HAP-1 (cell line): ENCODE measurements at regions not wholly inside any gene's neighbourhood (a gene's known extent, or its start where the extent isn't known, plus 50 kb on each side); places are given as distances from the start of the nearest gene placed in this dataset.

Source experiments
- DNase-seq, 2 experiments: peaks; one replicate each; pipeline ENCODE4 v3.0.0-alpha.2; 2016 to 2020; ENCODE audit warnings: low spot score in 2 of 2
- H3K27me3 ChIP-seq: fragments of 250-450 bp; sonication (Bioruptor Pico); 2 replicates; pipeline ENCODE4 v1.5.1; 2020; ENCODE audit warnings: low read depth, mild to moderate bottlenecking, moderate library complexity
- H3K36me3 ChIP-seq: fragments of 250-450 bp; sonication (Bioruptor Pico); replicated peaks from 2 replicates; pipeline ENCODE4 v1.5.1; 2020; ENCODE audit warnings: mild to moderate bottlenecking
- H3K4me1 ChIP-seq: fragments of 250-450 bp; sonication (Bioruptor Pico); 2 replicates; pipeline ENCODE4 v1.5.1; 2020; ENCODE audit warnings: mild to moderate bottlenecking
- H3K4me3 ChIP-seq: fragments of 250-450 bp; sonication (Bioruptor Pico); 2 replicates; pipeline ENCODE4 v1.5.1; 2020; ENCODE audit warnings: mild to moderate bottlenecking, moderate library complexity
- H3K9me3 ChIP-seq: fragments of 250-450 bp; sonication (Bioruptor Pico); 2 replicates; pipeline ENCODE4 v1.5.1; 2020; ENCODE audit warnings: mild to moderate bottlenecking, moderate library complexity
- in situ Hi-C: fragments of 300-500 bp; cut with MboI; formaldehyde crosslinking; loops from 3 replicates; pipeline ENCODE4 v1.14.3; 2020; ENCODE audit warnings: low sequenced_read_pairs, inconsistent platforms, mixed read lengths

DNA sequence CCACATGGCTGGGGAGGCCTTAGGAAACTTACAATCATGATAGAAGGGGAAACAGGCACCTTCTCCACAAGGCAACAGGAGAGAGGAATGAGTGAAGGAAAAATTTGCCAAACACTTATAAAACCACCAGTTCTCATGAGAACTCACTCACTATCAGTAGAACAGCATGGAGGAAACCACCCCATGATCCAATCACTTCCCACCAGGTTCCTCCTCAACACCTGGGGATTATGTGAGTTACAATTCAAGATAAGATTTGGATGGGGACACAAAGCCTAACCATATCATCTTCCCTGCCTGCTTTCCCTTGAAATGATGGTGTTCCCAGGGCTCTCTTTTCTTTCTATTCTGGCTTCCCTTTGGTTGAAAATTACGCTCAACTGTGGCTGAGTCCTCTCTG, 262.7 kb upstream of the HABP2 start:
- in situ Hi-C loops, result no loop called here
- Histone ChIP-seq H3K9me3 (no peaks in the 10 kb centered on the region), H3K4me3 (no peak overlapping the region), H3K27me3 (no peaks in the 10 kb centered on the region), H3K36me3 (no peaks in the 10 kb centered on the region), H3K4me1 (no peaks in the 10 kb centered on the region)
- no peak for DNase-seq

DNA sequence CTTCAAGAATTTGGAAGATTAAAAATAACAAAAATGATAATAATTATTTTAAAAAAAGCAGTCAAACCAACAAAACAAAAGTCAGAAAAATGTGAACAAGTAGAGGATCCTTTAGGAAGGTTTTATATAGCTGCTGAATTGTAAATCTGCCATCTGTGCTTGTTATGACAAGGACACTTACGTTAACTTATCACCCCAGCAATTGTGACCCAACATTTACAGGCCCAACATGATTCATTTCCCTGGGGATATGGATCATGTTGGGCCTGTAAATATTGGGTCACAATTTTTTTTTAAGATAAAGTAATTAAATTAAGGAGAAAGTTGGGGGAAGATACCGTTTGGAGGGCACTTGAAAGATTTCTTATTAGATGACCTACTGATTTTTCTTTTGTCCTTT, 261.4 kb upstream of the HABP2 start:
- DNase-seq, result no peak
- H3K4me1 ChIP-seq, result no peaks in the 10 kb centered on the region
- H3K27me3 ChIP-seq, result no peaks in the 10 kb centered on the region
- in situ Hi-C loops, result no loop called here
- no peak overlapping the region for H3K4me3 ChIP-seq
- no peaks in the 10 kb centered on the region for H3K36me3 ChIP-seq
- H3K9me3 ChIP-seq, result no peaks in the 10 kb centered on the region

DNA sequence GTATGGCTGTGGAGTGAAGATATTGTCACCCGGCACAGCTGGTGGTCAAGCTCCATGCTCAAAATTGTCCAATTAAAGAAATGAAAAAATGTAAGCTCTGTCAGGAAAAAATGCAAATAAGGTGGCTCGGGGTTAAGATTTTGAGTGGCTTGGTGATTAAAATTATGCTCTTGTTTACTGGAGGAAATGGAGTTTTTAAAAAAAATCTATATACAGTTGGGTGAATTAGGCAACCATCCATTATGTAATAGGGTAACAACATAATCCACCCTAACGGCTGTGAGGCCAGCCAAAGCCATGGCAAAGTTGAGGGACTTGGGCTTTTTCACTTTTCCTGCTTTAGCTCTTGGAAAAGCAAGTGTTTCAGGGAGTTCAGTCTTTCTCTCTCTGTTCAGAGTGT, 260.8 kb upstream of the HABP2 start:
- in situ Hi-C loops, result no loop called here
- no peak overlapping the region for H3K4me3 ChIP-seq
- no peaks in the 10 kb centered on the region for H3K27me3 ChIP-seq
- no peak for DNase-seq
- H3K4me1 ChIP-seq, result no peaks in the 10 kb centered on the region
- no peaks in the 10 kb centered on the region for H3K9me3 ChIP-seq
- H3K36me3 ChIP-seq, result no peaks in the 10 kb centered on the region

DNA sequence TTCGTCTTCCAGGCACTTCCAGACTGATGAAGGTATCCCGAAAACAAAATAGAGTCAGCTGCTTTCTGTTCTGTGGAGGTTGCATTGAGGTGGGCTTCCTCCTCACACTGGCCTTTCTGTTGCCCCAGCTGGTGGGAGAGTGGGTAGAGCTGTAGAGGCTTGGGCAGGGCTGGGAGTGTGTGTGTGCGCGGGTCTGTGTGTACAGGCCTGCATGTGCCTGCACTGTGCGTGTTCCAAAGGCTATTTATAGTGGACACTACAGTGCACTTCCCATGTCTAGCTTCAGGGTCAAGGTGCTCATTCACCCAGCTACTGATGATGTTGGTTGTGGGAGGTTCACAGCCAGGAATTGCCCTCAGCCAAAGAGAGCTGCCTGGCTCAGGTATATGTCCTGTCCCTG, 260.1 kb upstream of the HABP2 start:
- Histone ChIP-seq H3K4me3 (no peak overlapping the region), H3K36me3 (no peaks in the 10 kb centered on the region), H3K4me1 (no peaks in the 10 kb centered on the region), H3K9me3 (no peaks in the 10 kb centered on the region), H3K27me3 (no peaks in the 10 kb centered on the region)
- DNase-seq, result no peak
- in situ Hi-C loops, result no loop called here

DNA sequence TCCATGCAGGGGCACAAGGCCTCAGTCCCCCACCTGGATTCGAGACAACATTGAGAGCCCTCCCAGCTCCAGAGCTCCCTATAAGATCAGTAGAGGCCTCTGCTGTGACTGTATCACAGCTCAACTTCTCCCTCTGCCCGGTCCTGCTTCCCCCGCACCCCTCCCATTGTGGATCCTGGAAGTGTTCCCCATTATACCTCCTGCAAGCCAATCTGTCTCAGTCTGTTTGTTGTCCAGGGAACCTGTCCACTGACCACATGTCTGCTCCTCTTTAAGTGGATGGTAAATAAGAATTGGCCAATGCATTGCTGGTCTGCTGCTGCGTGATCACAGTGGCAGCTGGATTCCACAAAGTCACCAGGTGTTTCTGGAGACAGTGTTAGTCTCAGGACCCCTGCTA, 259.7 kb upstream of the HABP2 start:
- Histone ChIP-seq H3K36me3 (no peaks in the 10 kb centered on the region), H3K27me3 (no peaks in the 10 kb centered on the region), H3K4me1 (no peaks in the 10 kb centered on the region), H3K4me3 (no peak overlapping the region), H3K9me3 (no peaks in the 10 kb centered on the region)
- in situ Hi-C loops, result no loop called here
- DNase-seq, result no peak

DNA sequence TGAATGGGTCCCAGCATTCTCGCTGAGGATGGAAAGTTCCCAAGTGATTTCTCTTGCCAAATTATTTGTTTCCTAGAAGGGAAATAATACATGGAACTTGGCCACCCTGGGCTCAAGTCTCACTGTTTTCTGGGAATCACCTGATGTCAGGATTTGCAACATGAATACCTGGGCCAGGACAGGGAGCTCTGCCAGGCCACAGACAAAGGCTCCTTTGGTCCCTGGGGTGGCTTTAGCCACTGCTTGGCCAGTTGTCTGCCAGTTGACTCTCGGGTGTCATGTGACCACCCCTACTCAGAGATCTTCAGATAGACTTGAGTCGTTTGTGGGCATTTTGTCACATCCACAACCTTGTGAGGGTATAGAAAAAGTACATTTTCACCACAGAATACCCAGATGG, 258.0 kb upstream of the HABP2 start:
- in situ Hi-C loops, result no loop called here
- no peaks in the 10 kb centered on the region for H3K27me3 ChIP-seq
- H3K36me3 ChIP-seq, result no peaks in the 10 kb centered on the region
- H3K9me3 ChIP-seq, result no peaks in the 10 kb centered on the region
- H3K4me1 ChIP-seq, result no peaks in the 10 kb centered on the region
- DNase-seq, result no peak
- no peak overlapping the region for H3K4me3 ChIP-seq

DNA sequence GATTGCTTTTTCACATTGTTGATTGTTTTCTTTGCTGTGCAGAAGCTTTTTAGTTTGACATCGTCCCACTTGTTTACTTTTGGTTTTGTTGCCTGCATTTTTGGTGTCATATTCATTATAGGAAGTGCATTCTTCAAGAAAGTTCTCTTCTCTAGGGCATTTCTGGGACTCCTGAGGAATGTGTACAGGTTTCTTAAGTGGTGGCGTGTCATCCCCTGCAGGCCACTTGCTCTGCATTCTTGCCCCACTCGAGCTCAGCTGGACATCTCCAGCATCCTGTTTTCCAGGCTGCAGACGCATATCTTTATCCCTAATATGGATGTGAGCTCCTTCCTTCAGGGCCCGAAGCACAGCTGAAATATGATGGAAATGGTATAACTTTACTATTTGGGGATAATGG, 255.6 kb upstream of the HABP2 start:
- H3K27me3 ChIP-seq, result no peaks in the 10 kb centered on the region
- H3K4me1 ChIP-seq, result no peaks in the 10 kb centered on the region
- in situ Hi-C loops, result no loop called here
- no peaks in the 10 kb centered on the region for H3K36me3 ChIP-seq
- no peaks in the 10 kb centered on the region for H3K9me3 ChIP-seq
- no peak overlapping the region for H3K4me3 ChIP-seq
- DNase-seq, result no peak

DNA sequence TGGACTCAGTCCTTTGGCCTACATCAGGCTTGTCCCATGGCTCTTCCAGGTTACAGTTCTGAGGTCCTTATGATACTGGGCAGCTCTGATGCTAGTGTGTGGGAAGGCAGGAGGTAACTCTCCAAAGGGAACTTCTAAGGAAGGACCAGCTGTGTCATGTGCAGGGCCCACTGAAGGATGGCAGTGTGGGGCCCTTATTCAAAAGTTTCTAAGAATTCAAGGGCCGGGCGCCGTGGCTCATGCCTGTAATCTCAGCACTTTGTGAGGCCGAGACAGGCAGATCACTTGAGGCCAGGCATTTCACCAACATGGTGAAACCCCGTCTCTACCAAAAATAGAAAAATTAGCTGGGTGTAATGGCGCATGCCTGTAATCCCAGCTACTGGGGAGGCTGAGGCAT, 254.2 kb upstream of the HABP2 start:
- H3K27me3 ChIP-seq, result no peaks in the 10 kb centered on the region
- DNase-seq, result no peak
- no peaks in the 10 kb centered on the region for H3K36me3 ChIP-seq
- in situ Hi-C loops, result no loop called here
- H3K4me3 ChIP-seq, result no peak overlapping the region
- no peaks in the 10 kb centered on the region for H3K9me3 ChIP-seq
- H3K4me1 ChIP-seq, result no peaks in the 10 kb centered on the region; the same call in 1 of the 2 replicates

DNA sequence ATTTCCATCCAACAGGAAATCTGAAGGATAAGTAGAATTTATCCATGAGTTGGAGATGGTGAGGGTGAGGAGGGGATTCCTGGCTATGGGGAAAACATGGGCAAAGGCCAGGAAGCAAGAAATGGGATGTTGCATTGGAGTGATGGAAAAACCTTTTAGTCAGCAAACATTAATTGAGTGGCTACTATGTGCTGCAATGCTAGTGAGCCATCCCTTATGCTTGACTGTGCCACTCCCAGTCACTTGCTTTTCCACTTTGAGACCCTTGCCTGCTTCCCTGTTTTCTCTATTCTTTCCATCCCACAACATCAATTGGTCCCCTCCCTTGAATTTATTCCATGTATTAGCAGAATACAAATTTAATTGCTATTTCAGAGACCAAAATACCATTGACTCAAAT, 252.7 kb upstream of the HABP2 start:
- DNase-seq, result no peak
- H3K4me1 ChIP-seq, result no peaks in the 10 kb centered on the region; the same call in 1 of the 2 replicates
- H3K36me3 ChIP-seq, result no peaks in the 10 kb centered on the region
- H3K27me3 ChIP-seq, result no peaks in the 10 kb centered on the region
- H3K4me3 ChIP-seq, result no peak overlapping the region
- in situ Hi-C loops, result no loop called here
- H3K9me3 ChIP-seq, result no peaks in the 10 kb centered on the region

DNA sequence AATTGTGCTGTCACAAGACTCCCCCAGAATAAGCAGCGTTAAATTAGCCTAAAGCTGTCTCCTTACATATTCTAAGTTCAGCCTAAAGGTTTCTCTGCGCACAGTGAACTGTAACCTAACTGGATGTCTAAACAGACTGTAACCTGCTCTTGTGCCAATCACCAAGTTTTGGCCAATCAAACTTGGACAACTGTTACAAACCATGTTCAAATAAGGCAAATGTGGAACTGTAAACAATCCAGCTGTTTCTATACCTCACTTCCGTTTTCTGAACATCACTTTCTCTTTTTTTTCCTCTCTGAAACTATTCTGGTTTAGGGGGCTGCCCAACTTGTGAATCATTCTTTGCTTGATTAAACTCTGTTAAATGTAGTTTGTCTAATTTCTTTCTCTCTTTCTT, 252.2 kb upstream of the HABP2 start:
- Histone ChIP-seq H3K4me1 (no peaks in the 10 kb centered on the region; the same call in 1 of the 2 replicates), H3K27me3 (no peaks in the 10 kb centered on the region), H3K9me3 (no peaks in the 10 kb centered on the region), H3K4me3 (no peak overlapping the region), H3K36me3 (no peaks in the 10 kb centered on the region)
- in situ Hi-C loops, result no loop called here
- DNase-seq, result no peak

DNA sequence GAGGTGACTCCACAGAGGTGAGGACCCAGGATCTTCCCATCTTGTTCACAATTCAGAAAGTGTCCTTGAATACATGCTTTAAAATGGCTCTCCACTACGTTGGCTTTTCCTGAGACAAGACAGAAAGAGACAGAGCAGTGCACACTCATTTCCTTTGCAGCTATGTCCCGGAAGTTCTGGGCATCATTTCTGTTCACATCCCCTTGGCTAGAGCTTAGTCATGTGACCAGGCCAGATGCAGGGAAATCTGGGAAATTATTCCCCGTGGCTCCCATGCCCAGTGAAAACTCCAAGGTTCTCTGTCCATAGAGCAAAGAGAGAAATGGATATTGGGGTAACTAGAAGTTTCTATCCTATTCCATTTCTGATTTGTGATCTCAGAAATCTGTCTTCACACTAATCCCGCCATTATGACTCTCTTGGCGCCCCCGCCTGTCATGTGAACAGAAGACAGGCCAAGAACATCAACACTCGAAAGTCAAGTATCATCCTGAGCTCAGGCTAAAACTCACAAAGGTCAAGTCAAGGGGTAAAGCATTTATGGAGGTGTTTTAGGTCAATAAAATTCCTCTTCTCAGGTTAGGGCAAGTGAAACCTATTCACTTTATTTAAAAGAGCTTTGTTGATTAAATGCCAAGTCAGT, 251.4 kb upstream of the HABP2 start:
- H3K4me1 ChIP-seq, result no peaks in the 10 kb centered on the region; the same call in 1 of the 2 replicates
- H3K9me3 ChIP-seq, result no peaks in the 10 kb centered on the region
- H3K27me3 ChIP-seq, result no peaks in the 10 kb centered on the region
- no peaks in the 10 kb centered on the region for H3K36me3 ChIP-seq
- DNase-seq, result peak in 1 of 2 experiments; percentile 32
- in situ Hi-C loops, result no loop called here
- no peak overlapping the region for H3K4me3 ChIP-seq

DNA sequence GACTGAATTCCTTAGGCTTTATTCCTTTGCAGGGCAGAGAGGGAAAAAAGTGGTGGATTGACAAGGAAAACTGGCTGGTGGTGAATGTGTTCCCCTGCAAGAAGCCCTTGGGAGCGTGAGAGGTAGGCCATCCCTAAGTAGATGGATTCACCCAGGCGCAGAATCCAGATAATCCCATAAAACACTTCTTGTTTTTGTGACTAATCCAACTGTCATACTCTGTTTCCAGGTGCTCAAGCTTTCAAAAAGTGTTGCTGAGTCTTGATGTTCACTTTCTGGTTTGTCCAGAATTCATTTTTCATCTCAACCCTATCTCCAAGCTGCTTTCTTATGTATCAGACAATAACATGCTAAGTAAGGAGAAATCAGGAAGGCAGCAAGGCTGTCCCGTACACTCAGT, 250.8 kb upstream of the HABP2 start:
- Histone ChIP-seq H3K4me1 (no peaks in the 10 kb centered on the region; the same call in 1 of the 2 replicates), H3K27me3 (no peaks in the 10 kb centered on the region), H3K36me3 (no peaks in the 10 kb centered on the region), H3K9me3 (no peaks in the 10 kb centered on the region), H3K4me3 (no peak overlapping the region)
- DNase-seq, result no peak
- in situ Hi-C loops, result no loop called here

DNA sequence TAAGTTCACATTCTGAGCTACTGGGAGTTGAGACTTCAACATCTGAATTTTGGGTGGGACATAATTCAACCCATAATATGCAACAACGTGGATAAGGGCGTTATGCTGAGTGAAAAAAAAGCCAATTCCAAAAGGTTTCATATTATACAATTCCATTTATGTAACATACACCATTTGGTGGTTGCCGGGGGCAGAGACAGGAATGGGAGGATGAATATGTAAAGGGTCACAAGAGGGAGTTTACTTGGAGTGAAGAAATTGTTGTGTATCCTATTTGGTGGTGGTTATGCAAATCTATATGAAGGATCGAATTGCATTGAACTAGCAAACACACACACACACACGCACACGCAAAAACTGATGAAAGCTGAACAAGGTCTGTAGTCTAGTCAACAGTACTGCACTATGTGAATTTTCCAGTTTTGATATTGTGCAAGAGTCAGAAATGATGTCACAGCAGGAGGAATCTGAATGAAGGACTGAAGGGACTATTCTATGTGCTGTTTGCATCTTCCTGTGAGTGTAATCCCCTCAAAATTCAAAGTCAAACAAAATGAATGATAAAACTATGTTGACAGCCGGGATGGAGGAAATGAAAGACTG, 249.2 kb upstream of the HABP2 start:
- no peaks in the 10 kb centered on the region; the same call in 1 of the 2 replicates for H3K4me1 ChIP-seq
- H3K9me3 ChIP-seq, result no peaks in the 10 kb centered on the region
- H3K36me3 ChIP-seq, result no peaks in the 10 kb centered on the region
- DNase-seq, result no peak
- no peak overlapping the region for H3K4me3 ChIP-seq
- no peaks in the 10 kb centered on the region for H3K27me3 ChIP-seq
- in situ Hi-C loops, result no loop called here

DNA sequence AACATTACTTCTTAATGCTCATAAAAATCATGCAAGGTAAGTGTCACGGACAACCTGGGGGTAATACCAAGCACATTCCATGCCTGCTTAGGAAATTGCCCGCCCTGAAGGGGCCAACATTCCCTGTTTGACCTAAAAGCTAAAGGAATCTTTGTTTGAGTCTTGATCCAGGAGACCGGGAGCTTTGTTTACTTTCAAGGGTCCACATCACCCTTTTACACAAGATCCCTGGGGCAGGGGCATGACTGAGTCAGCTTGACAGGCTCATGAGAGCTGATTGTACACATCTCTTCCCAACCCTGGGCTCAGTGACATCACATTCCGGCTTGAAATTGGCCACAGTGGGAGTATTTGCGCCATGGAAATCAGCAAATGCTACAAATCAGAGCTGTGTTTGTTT, 248.1 kb upstream of the HABP2 start:
- in situ Hi-C loops, result no loop called here
- H3K36me3 ChIP-seq, result no peaks in the 10 kb centered on the region
- DNase-seq, result no peak
- peaks cover 8% of the 10 kb centered on the region for H3K4me1 ChIP-seq
- H3K4me3 ChIP-seq, result no peak overlapping the region
- H3K27me3 ChIP-seq, result no peaks in the 10 kb centered on the region
- no peaks in the 10 kb centered on the region for H3K9me3 ChIP-seq

DNA sequence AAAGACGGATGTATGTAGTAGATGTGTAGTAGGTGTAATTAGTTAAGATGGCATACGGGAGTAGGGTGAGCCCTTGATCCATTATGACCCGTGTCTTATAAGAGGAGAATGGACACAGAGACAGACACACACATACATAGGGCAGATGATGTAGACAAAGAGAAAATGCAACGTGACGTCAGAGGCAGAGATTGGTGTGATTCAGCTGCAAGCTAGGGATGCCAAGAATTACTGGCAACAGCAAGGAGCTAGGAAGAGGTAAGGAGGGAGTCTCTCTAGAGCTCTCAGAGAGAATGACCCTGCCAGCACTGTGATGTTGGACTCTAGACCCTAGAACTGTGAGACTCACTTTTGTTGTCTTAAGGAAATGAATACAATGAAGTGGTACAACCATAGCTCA, 247.0 kb upstream of the HABP2 start:
- no peak for DNase-seq
- Histone ChIP-seq H3K4me3 (no peak overlapping the region), H3K27me3 (no peaks in the 10 kb centered on the region), H3K36me3 (no peaks in the 10 kb centered on the region), H3K9me3 (no peaks in the 10 kb centered on the region), H3K4me1 (peaks cover 19% of the 10 kb centered on the region)
- in situ Hi-C loops, result no loop called here
